Esophagus (tissue), 2 donors: ENCODE measurements at regions not wholly inside any gene's neighbourhood (a gene's known extent, or its start where the extent isn't known, plus 50 kb on each side); places are given as distances from the start of the nearest gene placed in this dataset.

Experiments
- H3K27ac ChIP-seq, 2 donors: one replicate each; pipeline ENCODE4 v1.5.1; 2013; ENCODE audit warnings: low read depth in 2 of 2, mild to moderate bottlenecking in 2 of 2, inconsistent platforms in 1 of 2, low read length in 1 of 2, moderate library complexity in 1 of 2
- H3K27me3 ChIP-seq, 2 donors: one replicate each; pipeline ENCODE4 v1.6.1; 2013; ENCODE audit warnings: low read length in 2 of 2, control low read depth in 1 of 2, mild to moderate bottlenecking in 1 of 2; ENCODE audit not compliant: insufficient read depth in 2 of 2, control insufficient read depth in 1 of 2
- H3K36me3 ChIP-seq, 2 donors: one replicate each; pipeline ENCODE4 v1.6.1; 2013; ENCODE audit warnings: low read length in 1 of 2; ENCODE audit not compliant: control insufficient read depth in 2 of 2, insufficient read depth in 2 of 2
- H3K4me1 ChIP-seq, 2 donors: one replicate each; pipeline ENCODE4 v1.6.1; 2013; ENCODE audit warnings: low read length in 1 of 2; ENCODE audit not compliant: control insufficient read depth in 2 of 2, insufficient read depth in 2 of 2
- H3K4me3 ChIP-seq, 2 donors: one replicate each; pipeline ENCODE4 v1.5.1; 2013; ENCODE audit warnings: low read length in 2 of 2, mild to moderate bottlenecking in 2 of 2, low read depth in 1 of 2, moderate library complexity in 1 of 2
- H3K9me3 ChIP-seq, 2 donors: one replicate each; pipeline ENCODE4 v1.6.1; 2013; ENCODE audit warnings: mild to moderate bottlenecking in 2 of 2, low read depth in 1 of 2, low read length in 1 of 2, moderate library complexity in 1 of 2; ENCODE audit not compliant: control insufficient read depth in 2 of 2, insufficient read depth in 1 of 2
- WGBS, 2 donors: extraction: QIAGEN DNeasy Blood & Tissue Kit; methylation state at CpG; one replicate each; pipeline ENCODE4 v1.1.7; 2013; 5-methylcytosine and 5-hydroxymethylcytosine counted together
- donor health status: healthy with polysubstance abuse.
- donor health status: Bipolar disorder and iron deficiency.

DNA sequence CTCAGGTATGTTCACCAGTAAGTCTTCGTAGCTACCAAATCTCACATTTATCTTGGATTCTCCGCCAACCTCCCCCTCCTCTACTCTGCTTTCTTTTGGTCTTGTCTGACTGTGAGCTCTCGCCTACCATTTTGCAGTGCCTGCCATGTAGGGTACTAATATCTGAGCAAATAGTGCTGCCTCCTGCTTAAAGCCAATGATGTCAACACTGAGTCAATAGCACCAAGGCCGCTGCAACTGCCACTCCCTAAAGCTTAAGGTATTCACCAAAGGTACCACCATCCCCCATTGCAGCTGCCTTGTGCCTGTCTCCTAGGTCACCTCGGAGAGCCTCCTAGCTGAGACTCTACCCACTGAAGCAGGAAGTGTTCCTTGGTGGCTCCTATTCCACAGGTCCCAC, 114.8 kb upstream of the FUT8 start:
- no peak overlapping the region for H3K27ac ChIP-seq

DNA sequence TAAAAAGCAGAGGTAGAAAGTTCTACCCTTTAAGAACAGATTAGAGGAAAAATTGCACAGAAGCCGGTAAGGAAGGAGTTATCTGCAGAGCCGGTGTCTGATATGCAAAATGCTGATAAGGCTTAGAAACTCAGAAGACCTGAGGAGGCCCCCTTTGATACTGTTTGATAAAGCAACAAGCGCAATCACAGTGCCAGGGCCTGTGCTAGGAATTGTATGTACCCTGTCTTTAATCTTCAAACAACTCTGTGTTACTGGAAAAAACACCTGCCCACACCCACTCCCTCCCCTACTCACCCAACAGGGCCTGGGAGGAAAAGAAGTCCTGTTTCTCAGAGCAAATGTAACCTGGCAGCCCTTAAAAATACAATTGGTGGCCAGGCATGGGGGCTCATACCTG, 112.7 kb upstream of the FUT8 start:
- WGBS, 2 donors, result 71 to 89% methylated on average over 3 of the region's 3 CpGs
- H3K27me3 ChIP-seq, result no peaks in the 10 kb centered on the region
- H3K4me3 ChIP-seq, result no peak overlapping the region
- peaks cover 0 to under 1% of the 10 kb centered on the region in 2 donors for H3K4me1 ChIP-seq
- H3K36me3 ChIP-seq, result no peaks in the 10 kb centered on the region
- no peak overlapping the region for H3K27ac ChIP-seq
- H3K9me3 ChIP-seq, result peaks cover 0 to 3% of the 10 kb centered on the region in 2 donors

More for the DNA sequence above, 114.8 kb upstream of the FUT8 start:
- H3K9me3 ChIP-seq, result no peaks in the 10 kb centered on the region
- no peaks in the 10 kb centered on the region for H3K4me1 ChIP-seq
- H3K36me3 ChIP-seq, result no peaks in the 10 kb centered on the region
- no peaks in the 10 kb centered on the region for H3K27me3 ChIP-seq
- WGBS, 2 donors, result 78 to 85% methylated on average over 5 of the region's 5 CpGs
- H3K4me3 ChIP-seq, result no peak overlapping the region

DNA sequence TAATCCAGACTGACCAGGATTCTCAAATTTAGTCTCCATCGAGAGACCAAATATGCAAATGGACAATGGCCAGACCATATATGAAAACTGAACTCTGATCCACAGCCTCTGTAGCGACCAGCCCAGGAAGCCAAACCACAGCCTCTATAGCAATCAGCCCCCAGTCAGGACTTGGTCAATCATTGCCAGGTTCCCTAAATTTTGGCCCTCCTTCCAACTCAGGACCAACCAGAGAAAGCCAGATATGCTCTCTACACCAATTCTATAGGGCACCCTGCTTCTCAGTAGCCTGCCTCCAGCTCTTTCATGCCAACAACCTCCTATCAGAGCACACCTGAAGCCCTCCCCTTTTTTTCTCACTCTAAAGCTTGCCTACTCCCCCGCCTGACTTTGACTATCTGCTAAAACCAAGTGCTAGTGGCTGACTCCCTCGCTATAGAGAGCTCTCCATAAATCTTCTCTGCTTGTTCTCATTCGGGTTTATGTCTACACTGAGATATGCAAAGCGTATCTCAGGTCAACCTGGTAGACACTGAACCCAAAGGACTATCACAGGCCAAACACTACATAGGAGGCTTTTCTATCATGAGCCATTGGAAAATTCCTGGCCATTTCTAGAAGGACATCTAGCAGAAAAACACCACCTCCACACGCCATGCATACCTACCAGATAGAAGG, 110.5 kb upstream of the FUT8 start:
- H3K27ac ChIP-seq, result peak overlapping the region in 1 of 2 donors; percentile 18
- no peak overlapping the region for H3K4me3 ChIP-seq
- H3K27me3 ChIP-seq, result no peaks in the 10 kb centered on the region
- peaks cover 0 to 2% of the 10 kb centered on the region in 2 donors for H3K4me1 ChIP-seq
- H3K36me3 ChIP-seq, result no peaks in the 10 kb centered on the region
- WGBS, 2 donors, result 69 to 87% methylated on average over 7 of the region's 7 CpGs
- H3K9me3 ChIP-seq, result peaks cover 0 to 3% of the 10 kb centered on the region in 2 donors

DNA sequence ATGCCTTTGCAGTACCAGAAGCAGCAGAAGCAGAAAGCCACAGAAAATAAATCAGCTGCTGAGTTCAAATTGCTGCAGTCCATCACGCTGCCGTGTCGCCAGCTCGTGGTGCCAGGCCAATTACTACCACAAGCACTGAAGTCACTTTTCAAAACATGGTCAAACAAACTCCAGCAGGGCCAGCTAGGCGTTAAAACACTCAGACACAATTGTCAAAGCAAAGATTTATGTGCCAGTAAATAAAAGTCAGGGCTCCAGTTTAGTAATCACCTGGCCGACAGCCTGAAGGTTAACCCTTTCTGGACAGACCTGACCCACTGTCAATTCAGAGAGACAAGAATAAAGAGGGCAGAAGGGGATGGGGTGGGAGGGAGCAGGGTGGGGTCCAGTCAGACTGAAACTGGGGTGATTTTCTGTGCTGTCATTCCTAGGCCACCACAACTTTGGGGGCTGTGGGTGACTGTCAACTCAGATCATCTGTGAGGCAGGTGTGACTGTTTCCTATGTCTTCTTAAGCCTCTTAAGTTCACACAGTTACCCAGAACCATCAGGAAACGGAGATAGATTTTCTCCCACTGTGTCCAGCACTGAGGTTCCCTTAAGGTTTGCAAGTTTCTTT, 109.8 kb upstream of the FUT8 start:
- Histone ChIP-seq H3K36me3 (no peaks in the 10 kb centered on the region), H3K4me1 (peaks cover 0 to 2% of the 10 kb centered on the region in 2 donors), H3K4me3 (no peak overlapping the region), H3K27ac (peak overlapping the region in 1 of 2 donors; percentile 18), H3K9me3 (peaks cover 0 to 3% of the 10 kb centered on the region in 2 donors), H3K27me3 (no peaks in the 10 kb centered on the region)
- WGBS, 2 donors, result 31 to 37% methylated on average over 7 of the region's 7 CpGs

DNA sequence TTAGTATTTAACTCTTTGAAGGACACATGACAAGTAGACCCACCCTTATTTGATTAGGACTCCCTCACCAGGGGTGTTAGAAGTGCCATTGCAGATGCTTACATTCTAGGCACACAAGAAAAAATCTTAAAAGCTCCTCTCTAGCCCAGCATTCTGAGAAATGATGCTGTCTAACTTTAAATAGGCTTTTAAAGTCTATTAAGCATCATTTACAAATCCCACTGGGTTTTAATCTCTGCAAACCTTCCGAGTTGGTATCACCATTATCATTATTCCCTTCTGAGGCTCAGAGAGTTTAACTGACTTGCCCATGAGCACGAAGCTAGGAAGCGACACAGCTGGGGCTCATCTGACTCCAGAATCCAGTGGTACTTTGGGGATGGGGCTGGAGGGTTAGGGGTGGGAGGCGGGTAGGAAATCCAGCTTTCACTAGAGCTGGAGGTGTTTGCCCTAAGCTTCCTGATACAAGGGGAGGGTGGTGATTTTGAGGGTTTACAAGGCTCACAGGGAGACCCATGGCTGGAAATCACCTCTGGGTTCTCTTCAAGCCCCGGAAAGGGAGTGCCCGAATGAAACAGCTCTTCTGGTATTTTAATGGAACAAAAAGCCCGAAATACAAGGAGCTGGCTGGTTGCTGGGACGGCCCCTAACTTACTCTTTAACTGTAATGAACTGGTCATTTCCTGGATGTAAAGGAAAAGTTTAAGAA, 109.2 kb upstream of the FUT8 start:
- no peak overlapping the region for H3K27ac ChIP-seq
- no peak overlapping the region for H3K4me3 ChIP-seq
- H3K9me3 ChIP-seq, result peaks cover 0 to 3% of the 10 kb centered on the region in 2 donors
- no peaks in the 10 kb centered on the region for H3K36me3 ChIP-seq
- no peaks in the 10 kb centered on the region for H3K27me3 ChIP-seq
- peaks cover 0 to 2% of the 10 kb centered on the region in 2 donors for H3K4me1 ChIP-seq
- WGBS, 2 donors, result 48 to 49% methylated on average over 8 of the region's 8 CpGs

DNA sequence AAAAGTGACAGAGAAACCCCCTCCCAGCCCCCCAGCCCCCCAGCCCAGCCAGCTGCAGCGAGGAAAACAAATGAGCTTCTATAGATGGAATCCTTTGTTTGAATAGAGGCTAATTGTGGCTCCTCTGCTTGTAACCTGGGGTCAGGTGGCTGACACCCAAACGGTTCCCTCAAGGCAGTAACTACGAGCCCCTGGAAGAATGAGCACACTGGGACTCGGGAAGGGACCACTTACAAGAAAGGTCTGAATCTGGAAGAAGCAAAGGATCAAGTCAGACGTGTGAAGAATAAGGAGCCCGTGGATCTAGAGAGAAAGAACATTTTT, 108.7 kb upstream of the FUT8 start:
- WGBS, 2 donors, result 50 to 57% methylated on average over 6 of the region's 6 CpGs
- Histone ChIP-seq H3K4me1 (peaks cover 0 to 2% of the 10 kb centered on the region in 2 donors), H3K27ac (no peak overlapping the region), H3K36me3 (no peaks in the 10 kb centered on the region), H3K4me3 (no peak overlapping the region), H3K9me3 (peaks cover 0 to 3% of the 10 kb centered on the region in 2 donors), H3K27me3 (no peaks in the 10 kb centered on the region)

DNA sequence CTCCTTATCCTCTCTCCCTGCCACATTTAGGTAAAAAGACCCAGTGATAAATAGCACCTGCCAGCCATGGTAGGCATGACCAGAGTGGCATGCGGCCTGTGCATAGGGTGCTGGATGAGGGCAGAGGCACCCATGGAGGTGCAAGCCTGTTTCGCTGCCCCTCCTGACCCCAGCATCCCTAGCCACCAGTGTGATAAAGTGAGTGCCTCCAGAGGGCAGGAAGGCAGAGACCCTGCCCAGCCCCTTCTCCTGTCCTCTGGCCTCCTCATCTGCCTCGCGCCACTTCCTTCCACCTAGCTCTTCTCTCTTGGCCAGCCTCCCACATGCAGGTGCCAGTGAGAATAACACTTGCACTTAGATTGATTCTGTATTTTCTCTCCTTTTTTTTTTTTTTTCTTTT, 108.3 kb upstream of the FUT8 start:
- H3K36me3 ChIP-seq, result no peaks in the 10 kb centered on the region
- WGBS, 2 donors, result 67 to 83% methylated on average over 4 of the region's 4 CpGs
- H3K27ac ChIP-seq, result no peak overlapping the region
- H3K27me3 ChIP-seq, result no peaks in the 10 kb centered on the region
- peaks cover 0 to 2% of the 10 kb centered on the region in 2 donors for H3K4me1 ChIP-seq
- peaks cover 0 to 3% of the 10 kb centered on the region in 2 donors for H3K9me3 ChIP-seq
- H3K4me3 ChIP-seq, result no peak overlapping the region

DNA sequence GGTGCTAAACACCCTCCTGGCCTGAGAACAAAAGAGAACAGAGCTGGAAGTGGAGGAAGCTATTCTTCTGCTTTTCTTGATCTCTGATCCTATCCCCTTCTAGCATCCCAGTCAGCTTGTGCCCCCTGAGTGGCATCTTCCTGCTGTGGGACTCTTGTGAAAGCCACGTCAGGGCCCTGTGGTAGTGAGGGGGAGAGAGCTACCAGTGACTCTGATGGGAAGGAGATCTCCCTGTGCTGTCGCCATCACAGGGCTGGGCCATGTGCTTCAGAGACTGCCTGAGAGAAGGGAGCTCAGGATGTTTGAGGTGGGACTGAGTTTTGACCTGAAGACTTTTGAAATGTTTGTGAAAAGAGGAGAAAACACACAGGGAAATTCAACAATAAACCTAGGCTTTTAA, 107.6 kb upstream of the FUT8 start:
- H3K27me3 ChIP-seq, result no peaks in the 10 kb centered on the region
- no peak overlapping the region for H3K27ac ChIP-seq
- H3K36me3 ChIP-seq, result no peaks in the 10 kb centered on the region
- 88 to 89% methylated on average over 2 of the region's 2 CpGs for WGBS, 2 donors
- H3K4me3 ChIP-seq, result no peak overlapping the region
- peaks cover 0 to 3% of the 10 kb centered on the region in 2 donors for H3K9me3 ChIP-seq
- peaks cover 0 to 2% of the 10 kb centered on the region in 2 donors for H3K4me1 ChIP-seq

DNA sequence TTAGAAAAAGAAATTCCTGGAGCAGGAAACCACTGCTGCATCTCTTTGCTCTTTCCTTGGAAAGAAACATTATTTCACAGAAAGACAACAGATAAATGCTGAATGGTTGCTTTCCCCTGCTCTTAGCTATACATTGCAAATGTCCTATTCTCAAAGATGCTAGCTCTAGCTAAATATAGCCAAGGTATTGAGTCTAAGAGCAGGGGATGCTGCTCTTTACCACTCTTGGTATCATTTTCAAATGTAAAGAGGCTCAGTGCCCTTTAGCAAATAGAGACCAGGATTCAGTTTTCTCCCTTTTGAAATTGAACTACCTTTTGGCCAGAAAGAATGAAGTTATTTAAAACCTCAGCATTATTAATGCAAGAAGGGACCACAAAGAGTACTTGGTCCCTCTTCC, 104.0 kb upstream of the FUT8 start:
- Histone ChIP-seq H3K27me3 (no peaks in the 10 kb centered on the region), H3K4me1 (peaks cover 0 to 2% of the 10 kb centered on the region in 2 donors), H3K9me3 (peaks cover 0 to 3% of the 10 kb centered on the region in 2 donors), H3K4me3 (no peak overlapping the region), H3K36me3 (no peaks in the 10 kb centered on the region), H3K27ac (no peak overlapping the region)
